ENCODE measurements at regions not wholly inside any gene's neighbourhood (a gene's known extent, or its start where the extent isn't known, plus 50 kb on each side); places are given as distances from the start of the nearest gene placed in this dataset.

GRCh38 chr7:138169441-138169851 is 93.2 kb downstream of the AKR1D1 start:
- no peaks in the 10 kb centered on the region for H3K27me3 ChIP-seq
- no peaks in the 10 kb centered on the region for H3K4me1 ChIP-seq
- intact Hi-C loops (cut with DNase I), result loop anchor here (10.0 kb wide), 1 partner anchor 565 kb away; no protein-coding TSS in a partner anchor
- 37 to 38% methylated on average over 3 of the region's 3 CpGs for WGBS, 2 donors
- DNase-seq, result no peak
- H3K36me3 ChIP-seq, result no peaks in the 10 kb centered on the region
- peaks cover 0 to 13% (median 8%) of the 10 kb centered on the region in 3 donors for H3K9me3 ChIP-seq
- no peak overlapping the region for H3K27ac ChIP-seq
- no peak overlapping the region for H3K4me3 ChIP-seq
- no peak for TF ChIP-seq POLR2A (IDR thresholded peaks at IDR 0.05)
- TF ChIP-seq, protein P1, sequence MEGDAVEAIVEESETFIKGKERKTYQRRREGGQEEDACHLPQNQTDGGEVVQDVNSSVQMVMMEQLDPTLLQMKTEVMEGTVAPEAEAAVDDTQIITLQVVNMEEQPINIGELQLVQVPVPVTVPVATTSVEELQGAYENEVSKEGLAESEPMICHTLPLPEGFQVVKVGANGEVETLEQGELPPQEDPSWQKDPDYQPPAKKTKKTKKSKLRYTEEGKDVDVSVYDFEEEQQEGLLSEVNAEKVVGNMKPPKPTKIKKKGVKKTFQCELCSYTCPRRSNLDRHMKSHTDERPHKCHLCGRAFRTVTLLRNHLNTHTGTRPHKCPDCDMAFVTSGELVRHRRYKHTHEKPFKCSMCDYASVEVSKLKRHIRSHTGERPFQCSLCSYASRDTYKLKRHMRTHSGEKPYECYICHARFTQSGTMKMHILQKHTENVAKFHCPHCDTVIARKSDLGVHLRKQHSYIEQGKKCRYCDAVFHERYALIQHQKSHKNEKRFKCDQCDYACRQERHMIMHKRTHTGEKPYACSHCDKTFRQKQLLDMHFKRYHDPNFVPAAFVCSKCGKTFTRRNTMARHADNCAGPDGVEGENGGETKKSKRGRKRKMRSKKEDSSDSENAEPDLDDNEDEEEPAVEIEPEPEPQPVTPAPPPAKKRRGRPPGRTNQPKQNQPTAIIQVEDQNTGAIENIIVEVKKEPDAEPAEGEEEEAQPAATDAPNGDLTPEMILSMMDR (IDR thresholded peaks at IDR 0.05), result no peak

- intact Hi-C loops (cut with DNase I), result no loop called here
- Histone ChIP-seq H3K27me3 (no peaks in the 10 kb centered on the region), H3K9me3 (peaks cover 0 to 14% (median 8%) of the 10 kb centered on the region in 3 donors), H3K4me1 (no peaks in the 10 kb centered on the region), H3K4me3 (no peak overlapping the region), H3K27ac (no peak overlapping the region), H3K36me3 (no peaks in the 10 kb centered on the region)
- no peak for DNase-seq
- 52 to 57% methylated on average over 2 of the region's 2 CpGs for WGBS, 2 donors
- TF ChIP-seq, protein P1 (IDR thresholded peaks at IDR 0.05), result no peak
- TF ChIP-seq POLR2A (IDR thresholded peaks at IDR 0.05), result no peak
Observed at GRCh38 chr7:138170298-138170697, 94.0 kb downstream of the AKR1D1 start.

DNA sequence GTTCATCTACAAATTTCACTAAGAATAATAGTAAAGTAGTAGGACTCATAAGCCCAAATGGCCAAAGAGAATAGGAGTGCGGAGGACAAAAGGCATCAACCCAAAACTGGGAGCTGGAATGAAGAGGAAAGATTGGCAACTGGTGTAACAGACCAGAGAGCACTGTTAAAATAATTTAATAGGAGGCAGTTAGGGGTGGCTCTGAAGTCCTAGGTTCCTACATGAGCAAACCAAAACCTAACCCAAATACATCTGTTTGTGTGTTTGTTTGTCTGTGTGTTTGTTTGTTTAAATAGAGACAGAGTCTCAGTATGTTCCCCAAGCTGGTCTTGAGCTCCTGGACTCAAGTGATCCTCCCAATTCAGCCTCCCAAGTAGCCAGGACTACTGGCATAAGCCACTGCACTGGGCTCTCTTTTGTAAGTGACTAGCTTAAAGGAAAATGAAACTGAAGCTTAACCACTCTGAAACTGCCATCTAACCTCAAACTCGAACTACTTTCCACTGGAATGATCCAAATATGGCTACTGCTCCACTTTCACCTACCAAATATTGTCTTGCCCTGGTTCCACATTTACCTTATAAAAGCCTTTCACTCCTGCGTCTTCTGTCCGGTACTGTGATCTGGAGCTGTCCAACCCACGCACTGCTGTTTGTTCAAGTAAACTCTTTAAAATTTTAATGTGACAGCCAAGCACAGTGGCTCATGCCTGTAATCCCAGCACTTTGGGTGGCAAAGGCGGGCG is 94.9 kb downstream of the AKR1D1 start:
- TF ChIP-seq POLR2A (IDR thresholded peaks at IDR 0.05), result no peak
- TF ChIP-seq, protein P1 (IDR thresholded peaks at IDR 0.05), result no peak
- H3K9me3 ChIP-seq, result peaks cover 0 to 9% (median 8%) of the 10 kb centered on the region in 3 donors
- 61 to 69% methylated on average over 5 to 7 of the region's 7 CpGs for WGBS, 2 donors
- H3K36me3 ChIP-seq, result no peaks in the 10 kb centered on the region
- DNase-seq, result no peak
- no peaks in the 10 kb centered on the region for H3K4me1 ChIP-seq
- H3K4me3 ChIP-seq, result no peak overlapping the region
- no peaks in the 10 kb centered on the region for H3K27me3 ChIP-seq
- no peak overlapping the region for H3K27ac ChIP-seq
- intact Hi-C loops (cut with DNase I), result no loop called here

GRCh38 chr7:138173548-138173947 is 97.3 kb downstream of the AKR1D1 start:
- WGBS, 2 donors, result 63 to 88% methylated on average over 3 of the region's 3 CpGs
- no peak for TF ChIP-seq POLR2A (IDR thresholded peaks at IDR 0.05)
- TF ChIP-seq, protein P1 (IDR thresholded peaks at IDR 0.05), result no peak
- peaks cover 0 to 8% (median 7%) of the 10 kb centered on the region in 3 donors for H3K9me3 ChIP-seq
- H3K4me1 ChIP-seq, result no peaks in the 10 kb centered on the region
- no peak overlapping the region for H3K27ac ChIP-seq
- intact Hi-C loops (cut with DNase I), result no loop called here
- H3K4me3 ChIP-seq, result no peak overlapping the region
- H3K36me3 ChIP-seq, result no peaks in the 10 kb centered on the region
- no peaks in the 10 kb centered on the region for H3K27me3 ChIP-seq
- no peak for DNase-seq

DNA sequence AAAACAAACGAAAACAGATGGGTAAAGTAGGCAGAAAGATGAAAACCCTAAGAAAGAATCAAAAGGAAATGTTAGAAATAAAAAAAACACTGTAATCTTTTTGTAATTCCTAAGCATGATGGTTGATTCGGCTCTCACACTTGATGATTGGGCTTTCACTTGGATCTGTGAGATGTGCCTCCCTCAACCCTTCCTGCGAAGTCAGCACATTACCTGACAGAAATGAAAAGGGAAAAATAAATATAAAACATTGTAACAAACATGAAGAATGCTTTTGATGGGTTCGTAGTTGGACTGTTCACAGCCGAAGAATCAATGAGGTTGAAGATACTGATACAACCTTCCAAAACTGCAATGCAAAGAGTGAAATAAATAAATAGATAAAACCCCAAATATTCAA is 99.8 kb downstream of the AKR1D1 start:
- TF ChIP-seq, protein P1 (IDR thresholded peaks at IDR 0.05), result no peak
- TF ChIP-seq POLR2A (IDR thresholded peaks at IDR 0.05), result no peak
- Histone ChIP-seq H3K9me3 (peaks cover 0 to 8% (median 7%) of the 10 kb centered on the region in 3 donors), H3K27me3 (no peaks in the 10 kb centered on the region), H3K4me1 (no peaks in the 10 kb centered on the region), H3K4me3 (no peak overlapping the region), H3K27ac (no peak overlapping the region), H3K36me3 (no peaks in the 10 kb centered on the region)
- DNase-seq, result no peak
- 80 to 83% methylated on average over 5 of the region's 5 CpGs for WGBS, 2 donors
- intact Hi-C loops (cut with DNase I), result no loop called here

Data from esophagus squamous epithelium (tissue), 5 donors.